ENCODE measurements at regions not wholly inside any gene's neighbourhood (a gene's known extent, or its start where the extent isn't known, plus 50 kb on each side); places are given as distances from the start of the nearest gene placed in this dataset.

GRCh38 chr18:77444385-77444784 lies 194.7 kb downstream of the GALR1 start:
- H2AFZ ChIP-seq (ENCODE audit: low read length) = no peak overlapping the region
- no peak for DNase-seq (ENCODE audit: low spot score)
- intact Hi-C loops (cut with micrococcal nuclease; ENCODE audit: unreplicated experiment) (no loop called here), in situ Hi-C loops (cut with HindIII; ENCODE audit: extremely low pct_ligation_motif_present, low pct_unique_long_range_greater_than_20kb) (no loop called here)
- ATAC-seq = no peak
- H3K9ac ChIP-seq (ENCODE audit: insufficient read depth, low read depth, low read length) = no peak overlapping the region
- no TSS peak for BruUV-seq (replicated peaks)
- POLR2A ChIA-PET = no interaction called here
- H3K4me2 ChIP-seq (ENCODE audit: low read depth, low read length) = no peak overlapping the region
- 47% methylated on average over 9 of the region's 10 CpGs for WGBS (ENCODE audit: low lambda C conversion rate)
- no peaks in the 10 kb centered on the region for H3K79me2 ChIP-seq (ENCODE audit: insufficient read depth, low read length)
- H3K4me1 ChIP-seq (ENCODE audit: insufficient read depth, low read length) = no peaks in the 10 kb centered on the region
- no peaks in the 10 kb centered on the region for H3K36me3 ChIP-seq (replicated peaks in 1 of 2; ENCODE audit: control insufficient read depth in 1 of 2, insufficient read depth in 2 of 2, low read length in 2 of 2)
- H3K27ac ChIP-seq (ENCODE audit: extremely low read length, insufficient read depth, low read length) = no peak overlapping the region
- CTCF ChIA-PET (ENCODE audit: low intra/inter-chr PET ratio, low total read pairs) = no interaction called here
- H3K4me3 ChIP-seq (replicated peaks in 1 of 3; ENCODE audit: insufficient read depth in 1 of 3, low read depth in 2 of 3, low read length in 3 of 3) = no peak overlapping the region
- no peak for FAIRE-seq
- no peaks in the 10 kb centered on the region for H4K20me1 ChIP-seq (ENCODE audit: insufficient read depth, low read length)
- H3K27me3 ChIP-seq (ENCODE audit: control insufficient read depth in 1 of 2, insufficient read depth in 2 of 2, low read length in 2 of 2) = peaks cover 0 to 9% of the 10 kb centered on the region in 2 experiments; a peak in 3 of 5 replicates
- H3K9me3 ChIP-seq (ENCODE audit: low read length) = no peaks in the 10 kb centered on the region
- TF ChIP-seq PHB2 (IDR thresholded peaks at IDR 0.05; ENCODE audit: partially characterized antibody) (no peak), ZNF672 (CRISPR knock-in tag; IDR thresholded peaks at IDR 0.05) (no peak), ARID4A (CRISPR knock-in tag; IDR thresholded peaks at IDR 0.05; ENCODE audit: borderline replicate concordance) (no peak), E2F5 (CRISPR knock-in tag; conservative IDR thresholded peaks at IDR 0.05) (no peak), MLXIP (CRISPR knock-in tag; IDR thresholded peaks at IDR 0.05; ENCODE audit: borderline replicate concordance) (no peak), ZBTB40 (IDR thresholded peaks at IDR 0.05) (no peak), ZBTB40 (CRISPR knock-in tag; IDR thresholded peaks at IDR 0.05) (no peak)

All from HepG2 (cell line).